KMS-11 (cell line): ENCODE measurements at regions not wholly inside any gene's neighbourhood (a gene's known extent, or its start where the extent isn't known, plus 50 kb on each side); places are given as distances from the start of the nearest gene placed in this dataset.
A peak's percentile ranks its signal among the peaks of the same experiment; 100 is the strongest.

ENCODE experiments used
- H2AFZ ChIP-seq: fragments of 200-600 bp; sonication (generic); 2 replicates; pipeline ENCODE4 v1.6.1; 2016; ENCODE audit warnings: antibody characterized with exemption, mixed run types, low read depth
- H3K27ac ChIP-seq: fragments of 200-600 bp; sonication (generic); 2 replicates; pipeline ENCODE4 v1.6.1; 2016; ENCODE audit warnings: mild to moderate bottlenecking, mixed run types
- H3K27me3 ChIP-seq: fragments of 200-600 bp; sonication (generic); 2 replicates; pipeline ENCODE4 v1.6.1; 2017; ENCODE audit warnings: mild to moderate bottlenecking, low read depth, mixed run types, moderate library complexity; ENCODE audit not compliant: insufficient read depth
- H3K36me3 ChIP-seq: fragments of 200-600 bp; sonication (generic); 2 replicates; pipeline ENCODE4 v1.6.1; 2017; ENCODE audit warnings: mild to moderate bottlenecking, mixed run types; ENCODE audit not compliant: insufficient read depth
- H3K4me1 ChIP-seq: fragments of 200-600 bp; sonication (generic); 2 replicates; pipeline ENCODE4 v1.6.1; 2016; ENCODE audit warnings: mild to moderate bottlenecking, low read depth, mixed run types; ENCODE audit not compliant: poor library complexity, severe bottlenecking
- H3K4me2 ChIP-seq: fragments of 200-600 bp; sonication (generic); 2 replicates; pipeline ENCODE4 v1.7.0; 2016; ENCODE audit warnings: mild to moderate bottlenecking, mixed run types
- H3K4me3 ChIP-seq: fragments of 200-600 bp; sonication (generic); IDR thresholded peaks from 2 replicates; pipeline ENCODE4 v1.6.1; 2017; ENCODE audit warnings: low read depth, low read length, mixed read lengths; ENCODE audit not compliant: insufficient read depth
- H3K79me2 ChIP-seq: fragments of 200-600 bp; sonication (generic); 2 replicates; pipeline ENCODE4 v1.6.1; 2016; ENCODE audit warnings: low read depth, mixed run types; ENCODE audit not compliant: insufficient read depth
- H3K9ac ChIP-seq: fragments of 200-600 bp; sonication (generic); 2 replicates; pipeline ENCODE4 v1.6.1; 2016; ENCODE audit warnings: mild to moderate bottlenecking, mixed run types
- H4K20me1 ChIP-seq: fragments of 200-600 bp; sonication (generic); 2 replicates; pipeline ENCODE4 v1.6.1; 2016; ENCODE audit warnings: mild to moderate bottlenecking, mixed run types; ENCODE audit not compliant: insufficient read depth
- TF ChIP-seq, protein P1 (sequence below): fragments of 200-600 bp; sonication (generic); conservative IDR thresholded peaks from 2 replicates; pipeline ENCODE4 v1.6.1; 2017; ENCODE audit warnings: low read depth, mild to moderate bottlenecking, antibody characterized with exemption, low read length, moderate library complexity, mixed read lengths

DNA sequence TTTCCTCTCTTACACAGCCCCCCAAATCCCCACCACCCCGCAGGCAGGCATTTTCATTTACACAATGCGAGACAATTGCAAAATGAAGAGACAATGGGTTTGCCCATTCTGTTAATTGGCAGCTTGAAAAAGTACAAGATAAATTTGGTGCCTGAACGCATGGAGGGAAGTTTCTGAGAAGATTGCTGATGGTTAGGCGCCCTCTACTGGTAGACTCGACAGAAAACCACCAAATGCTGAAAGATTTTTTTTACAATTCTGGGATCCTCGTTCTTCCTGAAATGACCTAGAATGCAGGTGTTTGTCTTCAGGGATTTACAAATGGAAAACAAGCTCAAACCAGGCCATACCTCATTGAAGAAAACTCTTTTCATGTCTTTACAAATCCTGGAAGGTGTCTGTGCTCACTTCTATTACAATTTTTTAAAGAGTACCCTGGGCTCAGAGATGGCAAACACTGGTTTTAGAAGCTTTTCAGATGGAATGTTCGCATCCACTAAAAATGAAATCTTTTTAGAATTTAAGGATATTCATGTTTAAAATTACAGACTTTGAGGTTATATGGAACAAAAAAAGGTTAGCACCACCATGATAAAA is 338.5 kb downstream of the PMP22 start:
- H3K27ac ChIP-seq = no peak overlapping the region
- H2AFZ ChIP-seq = no peak overlapping the region

DNA sequence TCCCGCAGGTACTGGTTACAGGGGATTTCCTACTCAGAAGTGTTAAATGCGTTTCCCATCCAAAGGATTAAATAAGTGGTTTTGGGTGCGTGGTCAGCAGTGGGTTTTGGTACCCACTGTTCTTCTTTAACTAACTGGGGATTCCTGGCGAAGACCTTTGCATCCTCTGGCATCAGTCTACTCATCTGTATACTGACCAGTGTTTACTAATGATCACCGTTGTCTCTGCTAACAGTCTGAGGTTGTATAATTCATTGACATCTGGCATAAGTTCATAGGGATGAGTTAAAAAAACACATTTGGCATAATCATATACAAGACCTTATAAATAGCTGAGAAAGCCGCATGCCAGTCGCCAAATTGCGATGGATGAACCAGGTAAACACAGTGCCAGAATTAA is 339.1 kb downstream of the PMP22 start:
- Histone ChIP-seq H3K79me2 (no peaks in the 10 kb centered on the region), H3K27me3 (no peaks in the 10 kb centered on the region), H3K36me3 (no peaks in the 10 kb centered on the region), H3K4me1 (no peaks in the 10 kb centered on the region), H3K9ac (no peak overlapping the region), H4K20me1 (no peaks in the 10 kb centered on the region), H3K4me3 (no peak overlapping the region), H3K4me2 (no peak overlapping the region), H2AFZ (no peak overlapping the region), H3K27ac (no peak overlapping the region)
- TF ChIP-seq, protein P1, sequence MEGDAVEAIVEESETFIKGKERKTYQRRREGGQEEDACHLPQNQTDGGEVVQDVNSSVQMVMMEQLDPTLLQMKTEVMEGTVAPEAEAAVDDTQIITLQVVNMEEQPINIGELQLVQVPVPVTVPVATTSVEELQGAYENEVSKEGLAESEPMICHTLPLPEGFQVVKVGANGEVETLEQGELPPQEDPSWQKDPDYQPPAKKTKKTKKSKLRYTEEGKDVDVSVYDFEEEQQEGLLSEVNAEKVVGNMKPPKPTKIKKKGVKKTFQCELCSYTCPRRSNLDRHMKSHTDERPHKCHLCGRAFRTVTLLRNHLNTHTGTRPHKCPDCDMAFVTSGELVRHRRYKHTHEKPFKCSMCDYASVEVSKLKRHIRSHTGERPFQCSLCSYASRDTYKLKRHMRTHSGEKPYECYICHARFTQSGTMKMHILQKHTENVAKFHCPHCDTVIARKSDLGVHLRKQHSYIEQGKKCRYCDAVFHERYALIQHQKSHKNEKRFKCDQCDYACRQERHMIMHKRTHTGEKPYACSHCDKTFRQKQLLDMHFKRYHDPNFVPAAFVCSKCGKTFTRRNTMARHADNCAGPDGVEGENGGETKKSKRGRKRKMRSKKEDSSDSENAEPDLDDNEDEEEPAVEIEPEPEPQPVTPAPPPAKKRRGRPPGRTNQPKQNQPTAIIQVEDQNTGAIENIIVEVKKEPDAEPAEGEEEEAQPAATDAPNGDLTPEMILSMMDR = no peak

More for the DNA sequence above, 338.5 kb downstream of the PMP22 start:
- Histone ChIP-seq H4K20me1 (no peaks in the 10 kb centered on the region), H3K4me3 (no peak overlapping the region), H3K27me3 (no peaks in the 10 kb centered on the region), H3K79me2 (no peaks in the 10 kb centered on the region), H3K9ac (no peak overlapping the region), H3K36me3 (no peaks in the 10 kb centered on the region), H3K4me1 (no peaks in the 10 kb centered on the region), H3K4me2 (no peak overlapping the region)
- TF ChIP-seq, protein P1 = peak; percentile 47

DNA sequence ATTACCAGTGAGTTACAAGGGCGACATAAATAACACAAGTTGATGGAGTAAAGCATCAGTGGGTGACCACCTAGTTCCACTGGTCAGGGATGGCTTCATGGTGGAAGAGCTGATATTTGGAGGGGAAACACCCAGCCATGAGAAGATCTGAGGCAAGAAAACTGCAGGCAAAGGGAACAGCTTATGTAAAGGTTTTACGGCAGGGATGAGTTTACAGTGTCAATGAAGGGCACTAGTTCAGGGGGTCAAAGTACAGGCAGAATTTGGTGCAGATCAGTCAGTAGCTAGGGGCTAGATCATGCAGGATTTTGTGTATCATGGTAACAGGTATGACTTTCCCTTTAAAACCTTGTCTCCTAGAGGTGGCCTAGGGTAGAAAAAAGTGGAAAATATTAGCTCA is 339.6 kb downstream of the PMP22 start:
- Histone ChIP-seq H3K27me3 (no peaks in the 10 kb centered on the region), H3K9ac (no peak overlapping the region), H3K4me1 (no peaks in the 10 kb centered on the region), H3K4me2 (no peak overlapping the region), H2AFZ (no peak overlapping the region), H3K4me3 (no peak overlapping the region), H3K36me3 (no peaks in the 10 kb centered on the region), H4K20me1 (no peaks in the 10 kb centered on the region), H3K79me2 (no peaks in the 10 kb centered on the region), H3K27ac (no peak overlapping the region)
- TF ChIP-seq, protein P1 = no peak

DNA sequence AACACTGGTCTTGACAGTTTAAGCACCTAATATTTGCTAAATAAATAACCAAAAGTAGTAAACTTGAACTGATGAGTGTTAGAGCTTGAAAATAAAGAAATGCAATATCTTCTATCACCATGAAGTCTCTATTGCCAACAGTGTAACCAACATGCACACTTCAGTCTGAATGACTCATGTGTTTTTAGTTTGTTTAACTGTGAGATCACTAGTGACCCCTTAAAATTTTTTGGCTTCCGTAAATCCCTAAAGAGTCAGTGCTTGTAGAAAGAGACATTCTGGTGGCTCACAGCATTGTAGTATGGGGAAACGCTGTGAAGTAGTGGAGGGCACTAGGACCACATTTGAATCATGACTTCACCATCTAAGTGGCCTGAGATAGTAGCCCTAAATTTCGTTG is 341.1 kb downstream of the PMP22 start:
- no peak overlapping the region for H3K4me2 ChIP-seq
- no peaks in the 10 kb centered on the region for H3K36me3 ChIP-seq
- H3K9ac ChIP-seq = no peak overlapping the region
- H3K27ac ChIP-seq = no peak overlapping the region
- no peaks in the 10 kb centered on the region for H3K4me1 ChIP-seq
- TF ChIP-seq, protein P1 = no peak
- no peaks in the 10 kb centered on the region for H3K27me3 ChIP-seq
- H3K79me2 ChIP-seq = no peaks in the 10 kb centered on the region
- no peak overlapping the region for H3K4me3 ChIP-seq
- no peaks in the 10 kb centered on the region for H4K20me1 ChIP-seq
- no peak overlapping the region for H2AFZ ChIP-seq
